ENCODE measurements at regions not wholly inside any gene's neighbourhood (a gene's known extent, or its start where the extent isn't known, plus 50 kb on each side); places are given as distances from the start of the nearest gene placed in this dataset.

GRCh38 chr2:192876698-192877097 is 682.0 kb upstream of the TMEFF2 start:
- Histone ChIP-seq H3K14ac (ENCODE audit: insufficient read length) (no peak overlapping the region), H4K91ac (replicated peaks; ENCODE audit: insufficient read length, low read length) (no peak overlapping the region), H3K56ac (replicated peaks; ENCODE audit: insufficient read length, low read depth, low read length) (no peak overlapping the region), H3K79me1 (ENCODE audit: low read depth, low read length) (no peaks in the 10 kb centered on the region), H2BK20ac (ENCODE audit: low read length) (no peak overlapping the region), H3K9ac (replicated peaks in 1 of 4; ENCODE audit: extremely low read depth in 1 of 4, low read depth in 3 of 4, low read length in 3 of 4) (peak overlapping the region in 1 of 4 experiments; percentile 34; a peak in 1 of 7 replicates), H3K9me3 (ENCODE audit: insufficient read depth in 2 of 2, low read depth in 1 of 2, low read length in 1 of 2) (no peaks in the 10 kb centered on the region), H3K27ac (ENCODE audit: low read depth, low read length) (no peak overlapping the region), H2BK120ac (replicated peaks; ENCODE audit: low read depth, low read length) (no peak overlapping the region), H2BK5ac (ENCODE audit: low read depth, low read length) (no peak overlapping the region), H3K23me2 (ENCODE audit: low read depth, low read length) (no peaks in the 10 kb centered on the region; the same call in 1 of the 2 replicates), H3K4ac (replicated peaks; ENCODE audit: insufficient read length, low read depth, low read length) (no peak overlapping the region), H4K8ac (ENCODE audit: extremely low read depth, insufficient read depth, low read length) (no peak overlapping the region), H2BK12ac (ENCODE audit: low read depth, low read length) (no peak overlapping the region), H3K18ac (ENCODE audit: extremely low read depth, low read length) (no peak overlapping the region), H3K4me3 (ENCODE audit: extremely low read depth in 1 of 4, insufficient read depth in 2 of 4, low read depth in 3 of 4, low read length in 4 of 4) (no peak overlapping the region), H4K20me1 (replicated peaks in 1 of 2; ENCODE audit: control insufficient read depth in 1 of 2, insufficient read depth in 2 of 2, low read length in 2 of 2) (no peaks in the 10 kb centered on the region), H2AK5ac (ENCODE audit: low read depth, low read length) (no peak overlapping the region), H2BK15ac (ENCODE audit: low read length) (no peak overlapping the region), H3K36me3 (ENCODE audit: control insufficient read depth in 2 of 4, insufficient read depth in 4 of 4, low read length in 3 of 4) (no peaks in the 10 kb centered on the region), H3K4me2 (ENCODE audit: insufficient read depth in 1 of 2, low read depth in 2 of 2, low read length in 2 of 2) (no peak overlapping the region), H4K5ac (ENCODE audit: insufficient read length, low read depth, low read length) (no peak overlapping the region), H2AFZ (ENCODE audit: low read length) (no peak overlapping the region), H3K23ac (ENCODE audit: insufficient read length) (no peak overlapping the region), H3K27me3 (replicated peaks in 1 of 4; ENCODE audit: control insufficient read depth in 3 of 4, extremely low read depth in 1 of 4, insufficient read depth in 3 of 4, low read length in 3 of 4) (no peaks in the 10 kb centered on the region; a peak in 1 of 7 replicates), H3K4me1 (replicated peaks in 1 of 4; ENCODE audit: control insufficient read depth in 3 of 4, insufficient read depth in 4 of 4, low read length in 3 of 4) (no peaks in the 10 kb centered on the region), H3K79me2 (ENCODE audit: control insufficient read depth in 1 of 2, insufficient read depth in 2 of 2, low read length in 2 of 2) (no peaks in the 10 kb centered on the region)
- 98% methylated on average over 2 of the region's 2 CpGs; no CpG with 5 or more reads in 1 of the 2 experiments for WGBS, 2 experiments (ENCODE audit: extremely low coverage in 1 of 2, insufficient coverage in 1 of 2, insufficient read length in 1 of 2, insufficient replicate concordance in 2 of 2, low coverage in 1 of 2, low lambda C conversion rate in 2 of 2, missing lambda C conversion rate in 1 of 2)
- ChIA-PET CTCF (ENCODE audit: partially characterized antibody) (no interaction called here), POLR2A (ENCODE audit: partially characterized antibody) (no interaction called here)
- FAIRE-seq (no peak), DNase-seq (ENCODE audit: low read depth in 1 of 2, low spot score in 2 of 2) (no peak)
- TF ChIP-seq YY1 (IDR thresholded peaks at IDR 0.05; ENCODE audit: low read depth, low read length) (no peak), CHD2 (IDR thresholded peaks at IDR 0.05; ENCODE audit: low read length) (no peak), KDM5A (IDR thresholded peaks at IDR 0.05; ENCODE audit: low read length) (no peak), EZH2 (IDR thresholded peaks at IDR 0.05; ENCODE audit: low read depth, low read length, severe bottlenecking) (no peak)
